Suprapubic skin (tissue), 3 donors: ENCODE measurements at regions not wholly inside any gene's neighbourhood (a gene's known extent, or its start where the extent isn't known, plus 50 kb on each side); places are given as distances from the start of the nearest gene placed in this dataset.

Source experiments
- CTCF ChIP-seq, 2 donors: fragments of 200-600 bp in 1 of 2; fragments of 450-650 bp in 1 of 2; sonication (generic) in 1 of 2; IDR thresholded peaks; one replicate each; pipeline ENCODE4 v1.5.1; 2016 to 2019; ENCODE audit warnings: antibody characterized with exemption in 2 of 2, mild to moderate bottlenecking in 1 of 2, moderate library complexity in 1 of 2
- POLR2AphosphoS5 ChIP-seq, 3 donors: sonication (generic); formaldehyde crosslinking; IDR thresholded peaks; one replicate each; pipeline ENCODE4 v1.6.1; 2017; ENCODE audit warnings: antibody characterized with exemption in 3 of 3

DNA sequence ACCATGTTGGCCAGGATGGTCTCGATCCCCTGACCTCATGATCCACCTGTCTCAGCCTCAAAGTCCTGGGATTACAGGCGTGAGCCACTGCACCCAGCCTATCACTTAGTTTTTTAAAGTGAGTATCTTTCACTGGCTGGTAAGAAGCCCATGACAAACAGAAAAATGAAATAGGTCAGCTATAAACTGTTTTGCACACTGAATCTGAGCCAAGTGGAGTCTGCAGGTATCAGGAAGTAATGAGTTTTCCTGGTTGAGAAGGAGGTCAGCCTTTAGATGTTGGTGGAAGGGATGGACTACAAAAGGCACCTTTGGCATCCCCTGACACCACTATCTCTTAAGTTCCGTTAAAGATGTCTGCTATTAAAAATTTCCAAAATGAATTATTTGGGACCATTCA is 345.1 kb downstream of the AASDHPPT start:
- TF ChIP-seq CTCF (IDR thresholded peaks at IDR 0.05): no peak
- no peak for TF ChIP-seq POLR2AphosphoS5 (IDR thresholded peaks at IDR 0.05)
